ENCODE measurements at regions not wholly inside any gene's neighbourhood (a gene's known extent, or its start where the extent isn't known, plus 50 kb on each side); places are given as distances from the start of the nearest gene placed in this dataset.

GRCh38 chr1:191609305-191609704, 549.0 kb upstream of the RGS18 start:
- Mint-ChIP-seq H3K4me3 (no peak overlapping the region), H3K27ac (no peak overlapping the region), H3K27me3 (ENCODE audit: insufficient read depth) (no peaks in the 10 kb centered on the region), H3K4me1 (ENCODE audit: low read depth) (no peaks in the 10 kb centered on the region), H3K36me3 (ENCODE audit: low read depth) (no peaks in the 10 kb centered on the region), H3K9me3 (peaks cover 15% of the 10 kb centered on the region; the same call in 1 of the 2 replicates)
- TF ChIP-seq CTCF (IDR thresholded peaks at IDR 0.05): no peak
- no peak for DNase-seq

- no peak for DNase-seq
- H3K4me3 Mint-ChIP-seq: no peak overlapping the region
- no peak for TF ChIP-seq CTCF (IDR thresholded peaks at IDR 0.05)
- H3K27me3 Mint-ChIP-seq (ENCODE audit: insufficient read depth): no peaks in the 10 kb centered on the region
- H3K27ac Mint-ChIP-seq: no peak overlapping the region
- peaks cover 10% of the 10 kb centered on the region for H3K9me3 Mint-ChIP-seq
- H3K4me1 Mint-ChIP-seq (ENCODE audit: low read depth): no peaks in the 10 kb centered on the region
- no peaks in the 10 kb centered on the region for H3K36me3 Mint-ChIP-seq (ENCODE audit: low read depth)
Measured at GRCh38 chr1:191615101-191615821, 543.0 kb upstream of the RGS18 start.

- Mint-ChIP-seq H3K4me3 (no peak overlapping the region), H3K27ac (no peak overlapping the region), H3K4me1 (ENCODE audit: low read depth) (no peaks in the 10 kb centered on the region), H3K9me3 (peaks cover 6% of the 10 kb centered on the region), H3K36me3 (ENCODE audit: low read depth) (no peaks in the 10 kb centered on the region), H3K27me3 (ENCODE audit: insufficient read depth) (no peaks in the 10 kb centered on the region)
- DNase-seq: no peak
- no peak for TF ChIP-seq CTCF (IDR thresholded peaks at IDR 0.05)
Measured at GRCh38 chr1:191618181-191618580, 540.1 kb upstream of the RGS18 start.

GRCh38 chr1:191620883-191621282, 537.4 kb upstream of the RGS18 start:
- Mint-ChIP-seq H3K4me1 (ENCODE audit: low read depth) (no peaks in the 10 kb centered on the region), H3K27me3 (ENCODE audit: insufficient read depth) (no peaks in the 10 kb centered on the region), H3K4me3 (no peak overlapping the region), H3K9me3 (peaks cover 6% of the 10 kb centered on the region), H3K36me3 (ENCODE audit: low read depth) (no peaks in the 10 kb centered on the region), H3K27ac (no peak overlapping the region)
- TF ChIP-seq CTCF (IDR thresholded peaks at IDR 0.05): no peak
- no peak for DNase-seq

GRCh38 chr1:191624044-191624443, 534.2 kb upstream of the RGS18 start:
- no peak for DNase-seq
- Mint-ChIP-seq H3K36me3 (ENCODE audit: low read depth) (no peaks in the 10 kb centered on the region), H3K9me3 (peaks cover 3% of the 10 kb centered on the region; the same call in 1 of the 2 replicates), H3K27me3 (ENCODE audit: insufficient read depth) (no peaks in the 10 kb centered on the region), H3K27ac (no peak overlapping the region), H3K4me1 (ENCODE audit: low read depth) (no peaks in the 10 kb centered on the region), H3K4me3 (no peak overlapping the region)
- no peak for TF ChIP-seq CTCF (IDR thresholded peaks at IDR 0.05)
